GM23248 (cell line): ENCODE measurements at regions not wholly inside any gene's neighbourhood (a gene's known extent, or its start where the extent isn't known, plus 50 kb on each side); places are given as distances from the start of the nearest gene placed in this dataset.

ENCODE experiments used
- EZH2 ChIP-seq: fragments of 200-600 bp; sonication (generic); IDR thresholded peaks from 2 replicates; pipeline ENCODE4 v1.6.1; 2018; ENCODE audit warnings: antibody characterized with exemption, mild to moderate bottlenecking; ENCODE audit not compliant: insufficient read depth, poor library complexity, severe bottlenecking
- EZH2phosphoT487 ChIP-seq: fragments of 200-600 bp; sonication (generic); IDR thresholded peaks from 2 replicates; pipeline ENCODE4 v1.6.1; 2018; ENCODE audit warnings: antibody characterized with exemption, moderate library complexity, mild to moderate bottlenecking, low read depth; ENCODE audit not compliant: insufficient read depth

DNA sequence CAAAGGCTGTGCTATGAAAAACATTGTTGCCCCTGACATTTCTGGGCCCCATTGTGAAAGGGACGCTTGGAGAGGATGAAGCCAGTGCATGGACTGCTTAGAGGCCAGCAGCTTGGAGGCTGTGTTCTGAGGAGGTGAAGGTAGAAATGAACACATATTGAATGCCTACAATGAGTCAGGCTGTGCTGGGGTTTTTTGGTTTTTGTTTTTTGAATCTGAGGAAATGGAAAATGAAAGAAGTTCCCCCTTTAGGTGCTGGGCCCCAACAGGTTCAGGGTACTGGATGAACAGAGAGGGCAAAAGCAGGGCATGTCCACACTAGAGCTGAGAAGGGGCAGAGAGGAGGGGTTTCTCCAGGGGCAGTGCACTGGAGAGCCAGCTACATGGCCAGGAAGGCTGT lies 166.1 kb upstream of the API5 start:
- no peak for TF ChIP-seq EZH2
- TF ChIP-seq EZH2phosphoT487, result no peak
